Neural progenitor cell (in vitro differentiated cells): ENCODE measurements at regions not wholly inside any gene's neighbourhood (a gene's known extent, or its start where the extent isn't known, plus 50 kb on each side); places are given as distances from the start of the nearest gene placed in this dataset.

Experiments
- DNase-seq: peaks from one replicate; pipeline ENCODE4 v3.0.0-alpha.2; 2016; ENCODE audit warnings: low spot score
- H2AFZ ChIP-seq: fragments of 200-600 bp; sonication (generic); replicated peaks from 2 replicates; pipeline ENCODE4 v1.6.1; 2016; ENCODE audit warnings: antibody characterized with exemption
- H3F3A ChIP-seq: fragments of 200-600 bp; sonication (generic); 2 replicates; pipeline ENCODE4 v1.6.1; 2016; ENCODE audit warnings: antibody characterized with exemption, low read depth
- H3K27ac ChIP-seq: fragments of 200-600 bp; sonication (generic); 2 replicates; pipeline ENCODE4 v1.5.1; 2016; ENCODE audit warnings: mild to moderate bottlenecking
- H3K27me3 ChIP-seq: fragments of 200-600 bp; sonication (generic); 2 replicates; pipeline ENCODE4 v1.6.1; 2016; ENCODE audit warnings: mild to moderate bottlenecking, moderate library complexity
- H3K36me3 ChIP-seq: fragments of 200-600 bp; sonication (generic); 2 replicates; pipeline ENCODE4 v1.5.1; 2016
- H3K4me1 ChIP-seq: fragments of 200-600 bp; sonication (generic); 2 replicates; pipeline ENCODE4 v1.6.1; 2016; ENCODE audit warnings: mixed run types
- H3K4me2 ChIP-seq: fragments of 200-600 bp; sonication (generic); 2 replicates; pipeline ENCODE4 v1.6.1; 2016
- H3K4me3 ChIP-seq: fragments of 200-600 bp; sonication (generic); 2 replicates; pipeline ENCODE4 v1.5.1; 2016
- H3K79me2 ChIP-seq: fragments of 200-600 bp; sonication (generic); 2 replicates; pipeline ENCODE4 v1.6.1; 2016; ENCODE audit warnings: low read depth
- H3K9ac ChIP-seq: fragments of 200-600 bp; sonication (generic); 2 replicates; pipeline ENCODE4 v1.6.1; 2016
- H3K9me3 ChIP-seq: fragments of 200-600 bp; sonication (generic); 2 replicates; pipeline ENCODE4 v1.5.1; 2016; ENCODE audit warnings: low read depth
- H4K20me1 ChIP-seq: fragments of 200-600 bp; sonication (generic); 2 replicates; pipeline ENCODE4 v1.6.1; 2016; ENCODE audit warnings: low read depth
- H3K27ac Mint-ChIP-seq: 3 replicates; pipeline ENCODE4 v1.8.0; 2021; ENCODE audit warnings: mixed read lengths
- H3K27me3 Mint-ChIP-seq: 2 replicates; pipeline ENCODE4 v1.8.0; 2022; ENCODE audit warnings: low read depth, mild to moderate bottlenecking, inconsistent platforms, moderate library complexity, mixed read lengths; ENCODE audit not compliant: insufficient read depth
- H3K36me3 Mint-ChIP-seq: 3 replicates; pipeline ENCODE4 v1.8.0; 2021; ENCODE audit warnings: mixed read lengths
- H3K4me1 Mint-ChIP-seq: 3 replicates; pipeline ENCODE4 v1.8.0; 2021; ENCODE audit warnings: mixed read lengths
- H3K4me3 Mint-ChIP-seq: 3 replicates; pipeline ENCODE4 v1.8.0; 2021; ENCODE audit warnings: mild to moderate bottlenecking, moderate library complexity, mixed read lengths
- H3K9me3 Mint-ChIP-seq: 3 replicates; pipeline ENCODE4 v1.8.0; 2020; ENCODE audit warnings: mixed read lengths
- CTCF ChIP-seq: fragments of 200-600 bp; sonication (generic); IDR thresholded peaks from 2 replicates; pipeline ENCODE4 v1.5.1; 2017; ENCODE audit warnings: antibody characterized with exemption, mild to moderate bottlenecking
- EZH2 ChIP-seq: fragments of 200-600 bp; sonication (generic); IDR thresholded peaks from 2 replicates; pipeline ENCODE4 v1.6.1; 2017; ENCODE audit warnings: antibody characterized with exemption, mild to moderate bottlenecking, moderate library complexity
- EZH2phosphoT487 ChIP-seq: fragments of 200-600 bp; sonication (generic); IDR thresholded peaks from 2 replicates; pipeline ENCODE4 v1.6.1; 2017; ENCODE audit warnings: antibody characterized with exemption

- H3K9ac ChIP-seq, result no peak overlapping the region
- no peaks in the 10 kb centered on the region for H3K79me2 ChIP-seq
- Mint-ChIP-seq H3K9me3 (peaks cover 5% of the 10 kb centered on the region), H3K4me1 (peaks cover 20% of the 10 kb centered on the region), H3K27me3 (peaks cover 2% of the 10 kb centered on the region), H3K27ac (no peak overlapping the region), H3K36me3 (no peaks in the 10 kb centered on the region), H3K4me3 (no peak overlapping the region)
- H4K20me1 ChIP-seq, result no peaks in the 10 kb centered on the region
- H2AFZ ChIP-seq, result no peak overlapping the region
- no peak overlapping the region for H3K4me3 ChIP-seq
- no peaks in the 10 kb centered on the region for H3K9me3 ChIP-seq
- no peak overlapping the region for H3K27ac ChIP-seq
- H3K4me1 ChIP-seq, result no peaks in the 10 kb centered on the region
- H3K36me3 ChIP-seq, result no peaks in the 10 kb centered on the region
- TF ChIP-seq EZH2phosphoT487 (no peak), CTCF (peak; percentile 76)
- H3K27me3 ChIP-seq, result no peaks in the 10 kb centered on the region
- peak; percentile 64 for DNase-seq
- H3K4me2 ChIP-seq, result no peak overlapping the region
- H3F3A ChIP-seq, result no peaks in the 10 kb centered on the region
Measured at GRCh38 chr16:72467157-72467759, 295.3 kb upstream of the PMFBP1 start.

- Histone ChIP-seq H2AFZ (no peak overlapping the region), H3K9me3 (no peaks in the 10 kb centered on the region), H4K20me1 (no peaks in the 10 kb centered on the region), H3K4me3 (no peak overlapping the region), H3K27ac (no peak overlapping the region), H3F3A (no peaks in the 10 kb centered on the region), H3K79me2 (no peaks in the 10 kb centered on the region), H3K36me3 (no peaks in the 10 kb centered on the region), H3K27me3 (no peaks in the 10 kb centered on the region), H3K4me2 (no peak overlapping the region), H3K4me1 (no peaks in the 10 kb centered on the region), H3K9ac (no peak overlapping the region)
- Mint-ChIP-seq H3K36me3 (peaks cover 2% of the 10 kb centered on the region), H3K27ac (peak overlapping the region; percentile 74), H3K27me3 (no peaks in the 10 kb centered on the region), H3K4me3 (no peak overlapping the region), H3K9me3 (peaks cover 5% of the 10 kb centered on the region), H3K4me1 (peaks cover 2% of the 10 kb centered on the region)
- TF ChIP-seq CTCF (no peak), EZH2 (no peak), EZH2phosphoT487 (no peak)
- DNase-seq, result no peak
Measured at GRCh38 chr16:72464597-72465368, 292.8 kb upstream of the PMFBP1 start.

- Histone ChIP-seq H3K9me3 (no peaks in the 10 kb centered on the region), H3F3A (no peaks in the 10 kb centered on the region), H3K79me2 (no peaks in the 10 kb centered on the region), H3K27ac (no peak overlapping the region), H3K4me1 (no peaks in the 10 kb centered on the region), H3K9ac (no peak overlapping the region), H3K36me3 (no peaks in the 10 kb centered on the region), H4K20me1 (no peaks in the 10 kb centered on the region), H3K4me3 (no peak overlapping the region), H3K27me3 (no peaks in the 10 kb centered on the region), H2AFZ (no peak overlapping the region), H3K4me2 (no peak overlapping the region)
- peaks cover 2% of the 10 kb centered on the region for H3K36me3 Mint-ChIP-seq
- H3K4me1 Mint-ChIP-seq, result no peaks in the 10 kb centered on the region
- H3K4me3 Mint-ChIP-seq, result no peak overlapping the region
- H3K27ac Mint-ChIP-seq, result no peak overlapping the region
- no peak for DNase-seq
- H3K27me3 Mint-ChIP-seq, result no peaks in the 10 kb centered on the region
- peaks cover 5% of the 10 kb centered on the region for H3K9me3 Mint-ChIP-seq
- TF ChIP-seq EZH2phosphoT487 (no peak), EZH2 (no peak), CTCF (no peak)
Measured at GRCh38 chr16:72464052-72464451, 292.1 kb upstream of the PMFBP1 start.
